Astrocyte (in vitro differentiated cells and primary cell): ENCODE measurements at regions not wholly inside any gene's neighbourhood (a gene's known extent, or its start where the extent isn't known, plus 50 kb on each side); places are given as distances from the start of the nearest gene placed in this dataset.

ENCODE experiments used
- CTCF ChIP-seq: IDR thresholded peaks from 2 replicates; pipeline ENCODE4 v1.5.1; 2011; ENCODE audit warnings: low read depth, mild to moderate bottlenecking, inconsistent platforms, low read length, moderate library complexity; ENCODE audit not compliant: insufficient read depth
- EZH2 ChIP-seq: IDR thresholded peaks from 2 replicates; pipeline ENCODE4 v1.6.1; 2012; ENCODE audit warnings: mild to moderate bottlenecking, low read length, inconsistent platforms; ENCODE audit not compliant: insufficient read depth

GRCh38 chr10:129004398-129004797 lies 462.6 kb upstream of the MGMT start:
- TF ChIP-seq CTCF, result no peak
- no peak for TF ChIP-seq EZH2
